NCI-H446 (cell line): ENCODE measurements at regions not wholly inside any gene's neighbourhood (a gene's known extent, or its start where the extent isn't known, plus 50 kb on each side); places are given as distances from the start of the nearest gene placed in this dataset.
"Not testable (repeated sequence)": the region's sequence is repeated elsewhere in the genome, so short reads cannot be mapped to it uniquely, and the experiment has no call there.

ENCODE experiments used
- DNase-seq, 2 experiments: peaks; one replicate each; lab custom pipeline; 2025; lab: John Stamatoyannopoulos, UW

GRCh38 chr5:81826128-81826527 lies 75.2 kb upstream of the SSBP2 start:
- DNase-seq: no peak

DNA sequence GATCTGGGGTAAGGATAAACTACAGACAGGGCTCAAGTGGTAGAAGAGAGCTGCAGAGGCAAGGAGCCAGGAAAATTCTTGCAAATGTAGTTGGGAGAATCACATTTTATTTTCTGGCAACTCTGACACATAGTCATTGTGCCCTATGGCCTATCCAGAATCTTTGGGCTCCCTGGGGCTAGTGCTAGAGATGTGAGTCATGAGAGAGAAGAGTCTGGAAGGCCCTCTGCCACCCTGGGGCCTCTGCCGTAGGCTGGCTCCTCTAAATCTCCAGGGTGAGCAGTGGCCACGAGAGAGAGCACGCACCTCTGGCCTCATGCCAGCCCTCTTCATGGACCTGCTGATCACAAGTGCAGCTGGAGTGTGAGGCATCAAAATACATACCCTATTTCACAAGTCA lies 74.3 kb upstream of the SSBP2 start:
- peak in 1 of 2 experiments; percentile 45 for DNase-seq

DNA sequence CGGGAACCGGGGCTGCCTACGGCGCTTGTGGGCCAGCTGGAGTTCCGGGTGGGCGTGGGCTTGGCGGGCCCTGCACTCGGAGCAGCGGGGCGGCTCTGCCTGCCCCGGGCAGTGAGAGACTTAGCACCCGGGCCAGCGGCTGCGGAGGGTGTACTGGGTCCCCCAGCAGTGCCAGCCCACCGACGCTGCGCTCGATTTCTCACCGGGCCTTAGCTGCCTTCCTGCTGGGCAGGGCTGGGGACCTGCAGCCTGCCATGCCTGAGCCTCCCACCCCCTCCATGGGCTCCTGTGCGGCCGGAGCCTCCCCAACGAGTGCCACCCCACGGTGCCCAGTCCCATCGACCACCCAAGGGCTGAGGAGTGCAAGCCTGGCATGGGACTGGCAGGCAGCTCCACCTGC lies 72.8 kb upstream of the SSBP2 start:
- DNase-seq: not testable (repeated sequence)

GRCh38 chr5:81820863-81821262 lies 70.0 kb upstream of the SSBP2 start:
- DNase-seq: no peak

DNA sequence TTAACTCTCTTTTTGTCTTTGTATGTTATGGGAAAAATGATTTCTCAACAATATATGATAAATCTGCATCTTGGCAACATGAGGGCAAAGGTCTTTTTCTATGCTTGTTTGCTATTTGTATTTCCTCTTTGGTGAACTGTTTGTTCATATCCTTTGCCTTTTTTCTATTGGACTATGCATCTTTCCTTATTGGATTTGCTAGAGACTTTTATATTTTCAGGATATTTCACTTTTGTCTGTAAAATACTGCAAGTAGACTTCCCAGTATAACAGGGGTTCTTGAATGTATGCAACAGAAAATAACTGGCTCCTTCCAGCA lies 69.4 kb upstream of the SSBP2 start:
- DNase-seq: no peak

DNA sequence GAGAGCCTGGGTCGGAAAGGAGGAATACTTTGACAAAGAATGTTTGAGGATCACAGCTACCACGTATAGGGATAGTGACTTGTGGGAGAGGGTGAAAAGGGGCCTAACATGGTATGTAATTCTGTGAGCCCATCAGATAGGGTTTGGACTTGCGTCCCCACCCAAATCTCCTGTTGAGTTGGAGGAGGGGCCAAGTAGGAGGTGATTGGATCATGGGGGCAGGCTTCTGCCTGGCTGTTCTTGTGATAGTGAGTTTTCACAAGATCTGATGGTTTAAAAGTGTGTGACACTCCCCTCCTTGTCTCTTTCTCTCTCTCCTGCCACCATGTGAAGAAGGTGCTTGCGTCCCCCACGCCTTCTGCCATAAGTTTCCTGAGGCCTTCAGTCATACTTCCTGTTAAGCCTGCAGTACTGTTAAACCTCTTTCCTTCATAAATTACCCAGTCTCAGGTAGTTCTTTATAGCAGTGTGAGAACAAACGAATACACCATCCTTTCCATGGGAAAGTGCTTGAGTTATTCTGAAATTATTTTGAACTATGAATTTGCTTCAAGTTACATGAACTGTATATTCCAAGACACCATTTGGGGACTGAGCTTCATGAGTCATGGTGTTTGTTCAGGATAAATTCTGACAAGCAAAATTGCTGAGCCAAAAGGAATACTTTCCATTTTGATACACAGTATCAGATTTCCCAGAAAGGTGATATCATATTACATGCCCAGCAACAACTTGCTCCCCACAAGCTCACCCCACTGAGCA lies 68.8 kb upstream of the SSBP2 start:
- no peak for DNase-seq

- no peak for DNase-seq
Measured at GRCh38 chr5:81817980-81818379, 67.1 kb upstream of the SSBP2 start.

GRCh38 chr5:81817086-81817485 lies 66.2 kb upstream of the SSBP2 start:
- no peak for DNase-seq

DNA sequence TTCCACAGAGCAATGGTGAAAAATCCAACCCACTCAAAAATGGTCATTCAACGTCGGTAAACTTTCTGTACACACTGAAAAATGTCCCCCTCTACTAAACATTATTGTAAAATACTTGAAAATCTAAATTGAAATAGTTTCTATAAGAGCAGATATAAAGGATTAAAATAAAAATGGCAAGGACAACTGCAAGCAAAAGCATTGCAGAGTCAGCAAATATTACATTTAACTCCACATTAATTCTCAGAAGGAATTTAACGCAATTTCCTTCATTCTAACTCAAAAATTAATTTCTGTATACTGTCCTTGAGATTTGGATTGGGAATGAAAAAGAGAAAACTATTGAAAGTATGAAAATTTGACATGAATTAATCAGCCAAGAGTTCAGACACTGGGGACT lies 64.4 kb upstream of the SSBP2 start:
- no peak for DNase-seq

- DNase-seq: no peak
Measured at GRCh38 chr5:81808106-81808505, 57.2 kb upstream of the SSBP2 start.

GRCh38 chr5:81805086-81805485 lies 54.2 kb upstream of the SSBP2 start:
- DNase-seq: no peak

- no peak for DNase-seq
Measured at GRCh38 chr5:81803812-81804211, 52.9 kb upstream of the SSBP2 start.

GRCh38 chr5:81802625-81803024 lies 51.7 kb upstream of the SSBP2 start:
- no peak for DNase-seq

- no peak for DNase-seq
Measured at GRCh38 chr5:81802020-81802419, 51.1 kb upstream of the SSBP2 start.

- DNase-seq: no peak
Measured at GRCh38 chr5:81800797-81801196, 49.9 kb upstream of the SSBP2 start.
